NCI-H2227 (cell line): ENCODE measurements at regions not wholly inside any gene's neighbourhood (a gene's known extent, or its start where the extent isn't known, plus 50 kb on each side); places are given as distances from the start of the nearest gene placed in this dataset.
"Not testable (repeated sequence)": the region's sequence is repeated elsewhere in the genome, so short reads cannot be mapped to it uniquely, and the experiment has no call there.

Source experiments
- DNase-seq: peaks from one replicate; lab custom pipeline; 2025; ENCODE audit not compliant: unreplicated experiment; lab: John Stamatoyannopoulos, UW

DNA sequence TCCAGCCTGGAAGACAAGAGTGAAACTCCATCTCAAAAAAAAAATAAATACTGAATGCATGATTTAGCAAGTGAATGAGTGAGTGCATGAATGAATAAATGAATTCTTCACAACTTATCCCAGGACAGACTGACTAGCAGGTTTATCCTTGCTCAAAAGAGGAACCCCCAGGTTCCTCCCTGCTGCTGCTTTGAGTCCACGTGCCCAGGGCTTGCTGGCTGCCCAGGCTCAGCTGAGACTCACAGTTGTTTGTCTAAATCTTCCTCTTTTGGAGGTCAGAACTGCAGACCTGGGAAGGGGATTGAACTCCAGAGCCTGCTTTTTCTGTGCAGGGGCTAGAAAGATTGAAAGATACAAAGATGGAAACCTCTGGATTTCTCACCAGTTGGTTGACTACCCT, 117.4 kb upstream of the TMEM45B start:
- DNase-seq, result no peak

DNA sequence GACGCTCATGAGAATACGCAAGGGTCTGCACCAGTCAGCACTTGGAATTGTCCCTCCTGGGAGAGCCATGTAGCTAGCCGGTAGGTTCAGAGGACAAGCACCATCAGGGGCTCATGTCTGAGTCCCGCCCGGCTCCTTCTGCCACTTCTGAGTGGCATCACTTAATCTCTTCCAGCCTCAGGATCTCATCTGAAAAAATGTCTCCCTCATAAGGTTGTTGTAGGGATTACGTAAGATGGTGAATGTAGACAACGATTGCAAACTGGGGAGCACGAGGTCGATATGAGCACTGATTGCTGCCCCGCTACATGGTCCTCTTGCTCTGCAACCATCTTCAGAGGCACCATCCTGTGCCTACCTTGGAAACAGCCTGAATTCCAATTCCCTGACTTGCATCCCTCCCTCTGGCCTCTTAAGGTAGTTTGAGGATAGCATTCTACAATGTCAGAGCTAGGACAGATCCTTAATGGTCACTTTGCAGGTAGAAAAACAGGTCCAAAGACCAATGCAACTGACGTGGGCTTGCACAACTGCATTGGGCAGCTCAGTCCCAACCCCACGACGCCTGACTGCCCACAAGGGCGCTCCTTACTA, 115.8 kb upstream of the TMEM45B start:
- no peak for DNase-seq

DNA sequence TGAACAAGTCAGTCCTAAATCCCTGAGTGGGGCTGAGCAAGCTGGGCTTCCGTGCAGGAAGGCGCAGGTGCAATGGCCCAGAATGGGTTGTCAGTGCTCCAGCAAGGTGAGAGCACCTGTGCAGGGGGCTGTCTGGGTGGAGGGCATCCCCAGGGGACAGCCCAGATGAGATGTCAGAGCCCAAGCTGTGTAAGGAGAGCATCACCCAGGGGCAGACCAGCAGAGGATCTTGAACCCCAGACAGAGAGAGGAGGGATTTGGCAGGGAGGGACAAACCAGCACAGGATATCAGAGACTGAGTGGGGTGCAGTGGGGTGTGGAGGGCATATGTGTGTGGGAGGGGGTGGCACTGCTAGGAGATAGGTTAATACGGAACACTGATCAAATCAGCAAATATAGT, 114.9 kb upstream of the TMEM45B start:
- DNase-seq, result no peak

DNA sequence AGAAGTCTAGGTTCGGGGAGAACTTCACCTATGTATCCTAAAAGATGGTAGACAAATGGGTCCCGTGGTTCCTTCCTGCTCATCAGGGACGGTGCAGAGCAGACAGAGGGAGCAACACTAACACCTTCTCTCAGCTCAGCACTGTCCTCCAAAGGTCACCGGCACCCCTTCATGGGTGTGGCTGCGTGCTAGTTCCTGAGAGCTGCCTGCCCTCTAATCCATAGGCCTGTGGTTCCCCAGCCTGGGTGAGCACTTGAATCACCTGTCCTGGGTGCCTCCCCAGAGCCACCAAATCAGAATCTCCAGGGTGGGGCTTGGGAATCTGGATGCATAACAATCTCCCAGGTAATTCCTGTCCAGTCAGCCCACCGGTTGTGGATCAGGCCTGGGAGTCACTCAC, 113.9 kb upstream of the TMEM45B start:
- DNase-seq, result no peak

DNA sequence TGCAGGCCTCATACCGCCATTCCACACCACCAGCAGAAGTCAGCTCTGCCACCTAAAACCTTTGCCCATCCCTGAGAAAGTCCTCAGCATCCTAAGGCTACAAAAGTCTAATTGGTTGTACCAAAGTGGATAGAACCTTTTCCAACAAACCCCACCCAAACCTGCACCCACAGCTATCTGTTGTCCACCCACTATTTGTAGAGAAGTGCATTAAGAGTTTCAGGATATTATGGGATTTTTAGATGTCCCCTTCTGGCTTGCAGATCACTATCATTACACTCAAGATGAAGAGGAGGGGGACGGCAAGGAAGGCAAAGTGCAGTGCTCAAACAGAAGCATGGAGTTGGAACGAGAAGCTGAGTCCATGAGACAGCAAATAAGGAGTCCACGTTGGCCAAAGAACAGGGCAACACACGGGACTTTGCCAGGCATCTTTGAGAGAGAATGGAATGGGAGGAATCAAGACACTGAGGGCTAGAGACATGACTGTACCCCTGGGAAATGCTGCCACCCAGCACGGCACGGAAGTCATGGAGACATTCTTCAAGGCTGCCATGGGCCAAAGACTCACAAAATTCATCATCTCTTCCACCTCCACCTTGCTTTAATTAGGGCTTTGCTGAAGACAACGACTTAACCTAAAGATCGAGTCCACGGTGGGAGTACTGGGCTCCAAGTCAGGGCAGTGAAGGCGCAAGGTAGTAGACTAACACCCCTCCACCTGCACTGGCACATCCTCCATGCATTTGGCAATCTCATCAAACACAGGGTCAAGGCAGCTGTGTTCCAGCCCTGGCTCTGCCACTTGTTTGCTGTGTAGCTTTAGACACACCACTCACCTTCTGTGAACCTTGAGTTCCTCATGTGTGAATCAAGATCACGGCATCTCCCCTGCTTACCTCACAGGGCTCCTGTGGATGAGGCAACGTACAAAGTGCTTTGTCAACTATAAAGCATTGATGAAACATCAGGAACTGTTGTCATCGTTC, 112.9 kb upstream of the TMEM45B start:
- no peak for DNase-seq

DNA sequence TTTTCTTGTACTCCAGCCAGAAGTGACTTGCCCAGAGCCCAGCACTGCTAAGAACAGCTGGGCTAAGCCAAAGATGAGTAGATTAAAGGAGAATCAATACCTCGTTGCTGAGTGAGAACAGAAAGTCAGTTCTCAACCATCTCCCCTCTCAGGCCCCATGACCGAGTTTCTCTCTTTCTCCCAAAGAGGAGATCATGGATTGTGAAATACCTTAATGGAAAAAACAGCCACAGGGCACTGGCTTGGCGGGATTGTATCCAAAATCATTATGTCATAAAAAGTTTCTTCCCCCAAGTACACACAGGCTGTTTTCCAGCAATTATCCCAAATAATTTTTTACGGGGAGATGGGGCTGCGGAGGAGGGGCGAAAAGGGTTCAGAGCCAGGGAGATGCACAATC, 111.8 kb upstream of the TMEM45B start:
- DNase-seq, result no peak

DNA sequence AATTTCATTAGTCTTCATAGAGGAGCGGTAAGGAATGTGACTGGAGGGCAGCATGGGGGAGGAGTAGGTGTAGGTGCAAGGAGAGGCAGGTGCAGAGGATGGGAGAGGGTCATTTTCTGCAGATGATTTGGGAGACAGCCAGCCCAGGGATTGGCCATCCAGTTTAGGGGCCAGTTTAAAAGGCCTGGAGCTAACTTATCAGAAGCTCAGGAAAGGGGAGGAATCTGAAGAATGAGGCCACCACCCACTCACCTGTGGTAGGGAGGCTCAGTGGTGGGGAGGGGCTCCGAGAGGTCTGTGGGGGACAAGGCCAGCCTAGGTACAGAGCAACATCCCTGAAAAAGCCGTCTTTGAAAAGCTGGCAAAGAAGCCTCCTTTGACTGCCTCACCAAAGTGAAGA, 110.8 kb upstream of the TMEM45B start:
- DNase-seq, result no peak

DNA sequence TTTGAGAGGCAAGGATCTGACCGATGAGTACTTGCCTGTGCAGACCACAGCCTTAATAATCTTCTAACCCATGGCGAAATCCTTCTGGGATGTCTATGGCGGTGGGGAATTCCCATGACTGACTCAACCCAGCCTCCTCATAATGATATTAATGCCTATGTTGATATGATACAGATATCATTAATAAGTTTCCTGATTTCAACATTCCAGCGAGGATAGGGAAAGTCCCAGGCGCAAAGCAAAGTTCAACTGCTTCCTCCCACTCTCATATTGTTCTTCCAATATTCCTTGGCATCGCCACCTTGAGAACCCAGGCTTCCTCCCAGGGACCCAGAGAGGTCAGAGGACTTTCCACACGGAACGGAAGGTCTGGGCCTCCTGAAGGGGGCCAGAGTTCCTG, 110.3 kb upstream of the TMEM45B start:
- DNase-seq, result no peak

DNA sequence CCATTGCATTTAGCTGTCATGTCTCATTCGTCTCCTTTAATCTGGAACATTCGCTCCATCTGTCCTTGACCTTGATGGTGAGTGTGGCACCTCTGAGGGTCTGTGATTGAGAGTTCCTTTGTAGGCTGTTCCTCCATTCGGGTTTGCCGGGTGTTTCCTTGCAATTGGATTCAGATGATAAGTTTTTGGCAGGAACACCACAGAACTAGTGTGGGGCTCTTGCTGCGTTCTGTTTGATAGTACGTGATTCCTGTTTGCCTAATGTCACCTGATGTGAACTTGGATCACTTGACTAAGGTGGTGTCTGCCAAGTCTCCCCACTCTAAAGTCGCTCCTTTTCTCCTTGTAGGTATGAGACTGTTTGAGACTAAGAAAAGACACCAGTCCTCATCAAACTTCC, 109.7 kb upstream of the TMEM45B start:
- DNase-seq, result no peak

DNA sequence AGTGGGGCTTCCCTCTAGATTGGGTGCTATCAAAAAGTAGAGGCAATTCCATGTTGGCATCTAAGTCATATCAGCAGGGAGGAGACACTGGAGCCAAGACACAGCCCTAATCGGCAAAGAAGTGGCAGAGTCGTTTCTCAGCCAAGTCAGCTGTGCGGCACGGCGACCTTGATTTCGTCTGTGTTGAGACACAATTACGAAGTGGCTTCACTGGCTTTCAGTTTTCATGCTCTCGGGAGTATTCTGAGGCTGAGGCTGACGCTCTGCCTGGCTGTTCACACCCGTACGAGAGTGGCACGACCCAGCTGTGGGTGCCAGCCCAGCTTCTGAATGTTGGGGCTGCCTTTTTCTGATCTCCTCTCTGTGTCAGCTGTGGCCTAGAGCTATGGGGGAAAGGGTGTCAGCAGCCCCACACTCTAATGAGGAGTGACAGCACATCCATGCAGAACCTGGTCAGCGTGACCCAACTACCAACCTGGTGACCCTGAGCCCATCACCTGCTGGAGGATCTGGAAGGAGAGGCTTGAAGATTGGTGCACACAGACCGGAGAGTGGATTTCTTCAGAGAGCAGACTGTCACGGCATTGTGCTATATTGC, 105.7 kb upstream of the TMEM45B start:
- no peak for DNase-seq

DNA sequence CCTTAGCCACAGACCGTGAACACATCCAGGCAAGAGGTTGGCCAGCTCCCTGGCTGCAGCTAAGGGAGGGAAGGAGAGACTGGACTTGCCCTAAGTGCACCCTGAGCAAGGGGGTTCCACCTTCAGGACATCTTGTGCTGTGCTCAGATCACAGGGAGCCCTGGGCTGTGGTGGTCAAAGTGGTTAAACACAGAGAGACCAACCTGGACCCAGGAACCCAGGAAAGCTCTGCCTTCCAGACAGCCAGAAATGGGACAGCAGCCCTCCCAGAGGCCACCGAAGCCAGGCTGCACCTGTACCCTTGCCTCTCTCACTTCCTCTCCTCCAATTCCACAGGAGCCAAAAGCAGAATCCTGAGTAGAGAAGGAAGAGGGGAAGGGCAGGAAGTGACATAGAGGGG, 105.2 kb upstream of the TMEM45B start:
- no peak for DNase-seq

DNA sequence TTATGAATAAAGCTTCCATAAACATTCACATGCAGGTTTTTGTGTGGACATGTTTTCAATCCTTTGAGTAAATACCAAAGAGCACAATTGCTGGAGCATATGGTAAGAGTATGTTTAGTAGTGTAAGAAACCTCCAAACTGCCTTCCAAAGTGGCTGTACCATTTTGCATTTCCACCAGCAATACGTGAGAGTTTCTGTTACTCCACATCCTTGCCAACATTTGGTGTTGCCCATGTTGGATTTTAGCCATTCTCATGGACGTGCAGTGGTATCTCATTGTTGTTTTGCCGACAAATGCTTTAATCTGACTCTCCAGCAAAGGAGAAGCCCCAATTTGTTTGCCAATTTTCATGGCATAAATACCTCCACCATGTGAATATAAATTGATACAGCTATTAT, 103.9 kb upstream of the TMEM45B start:
- DNase-seq, result no peak

DNA sequence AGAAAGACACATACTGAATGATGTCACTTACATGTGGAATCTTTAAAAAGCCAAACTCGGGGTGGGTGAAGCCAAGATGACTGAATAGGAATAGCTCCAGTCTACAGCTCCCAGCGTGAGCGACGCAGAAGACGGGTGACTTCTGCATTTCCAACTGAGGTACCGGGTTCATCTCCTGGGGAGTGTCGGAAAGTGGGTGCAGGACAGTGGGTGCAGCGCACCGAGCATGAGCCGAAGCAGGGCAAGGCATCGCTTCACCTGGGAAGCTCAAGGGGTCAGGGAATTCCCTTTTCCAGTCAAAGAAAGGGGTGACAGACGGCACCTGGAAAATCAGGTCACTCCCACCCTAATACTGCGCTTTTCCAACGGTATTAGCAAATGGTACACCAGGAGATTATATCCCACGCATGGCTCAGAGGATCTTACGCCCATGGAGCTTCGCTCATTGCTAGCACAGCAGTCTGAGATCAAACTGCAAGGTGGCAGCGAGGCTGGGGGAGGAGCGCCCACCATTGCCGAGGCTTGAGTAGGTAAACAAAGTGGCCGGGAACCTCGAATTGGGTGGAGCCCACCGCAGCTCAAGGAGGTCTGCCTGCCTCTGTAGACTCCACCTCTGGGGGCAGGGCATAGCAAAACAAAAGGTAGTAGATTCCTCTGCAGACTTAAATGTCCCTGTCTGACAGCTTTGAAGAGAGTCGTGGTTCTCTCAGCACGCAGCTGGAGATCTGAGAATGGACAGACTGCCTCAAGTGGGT, 103.0 kb upstream of the TMEM45B start:
- DNase-seq, result not testable (repeated sequence)

DNA sequence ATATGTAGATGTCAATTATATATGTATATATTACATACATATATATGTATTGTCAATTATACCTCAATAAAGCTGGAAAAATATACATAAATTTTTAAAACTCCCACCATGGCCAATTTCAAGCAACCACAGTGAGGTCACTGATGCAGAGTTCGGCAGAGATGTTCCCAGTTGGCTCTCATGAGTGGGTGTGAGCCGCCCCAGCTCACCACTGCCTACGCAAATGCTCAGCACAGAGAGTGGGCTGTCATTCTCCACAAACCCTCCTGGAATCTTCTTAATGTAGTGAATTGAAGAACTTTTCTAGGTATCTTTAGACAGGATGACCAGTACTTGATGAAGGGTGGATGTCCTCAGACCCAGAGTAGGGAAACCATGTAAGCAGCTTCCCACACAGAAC, 96.6 kb upstream of the TMEM45B start:
- DNase-seq, result no peak

DNA sequence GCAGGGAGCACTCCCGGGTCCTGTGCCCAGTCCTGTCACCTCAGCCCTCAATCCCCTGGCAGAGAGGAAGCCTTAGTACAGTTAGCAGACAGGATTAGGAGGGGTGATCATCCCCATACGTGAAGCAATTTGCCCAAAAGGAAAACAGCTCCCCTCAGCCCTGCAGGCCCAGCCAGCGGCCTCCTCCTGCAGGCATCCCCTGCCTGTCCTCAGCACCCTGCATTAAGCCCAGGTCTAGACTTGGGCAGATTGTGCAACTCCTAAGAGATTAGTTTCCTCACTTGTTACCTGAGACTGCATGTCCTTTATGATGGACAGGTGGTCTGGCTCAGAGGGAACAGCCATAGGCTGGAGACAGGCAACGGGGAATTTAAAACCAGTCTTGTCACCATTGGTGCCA, 95.5 kb upstream of the TMEM45B start:
- DNase-seq, result no peak

DNA sequence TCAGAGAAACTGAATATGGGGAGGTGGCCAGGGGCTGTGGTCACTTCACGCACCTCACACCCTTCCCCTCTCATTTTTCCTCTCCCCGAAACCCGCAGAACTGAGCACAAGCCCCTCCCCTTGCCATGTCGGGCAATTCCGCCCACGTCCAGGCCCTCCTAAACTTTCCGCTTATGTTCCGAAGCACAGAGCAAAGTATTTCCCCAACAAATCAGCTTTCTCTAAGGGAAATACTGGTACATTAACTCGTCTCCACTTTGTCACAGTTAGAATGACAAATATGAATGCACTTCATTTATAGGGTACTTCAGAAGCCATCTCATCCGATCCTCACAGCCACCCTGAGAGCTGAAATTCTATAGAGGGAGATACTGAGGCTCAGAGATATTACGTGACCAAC, 94.7 kb upstream of the TMEM45B start:
- no peak for DNase-seq

DNA sequence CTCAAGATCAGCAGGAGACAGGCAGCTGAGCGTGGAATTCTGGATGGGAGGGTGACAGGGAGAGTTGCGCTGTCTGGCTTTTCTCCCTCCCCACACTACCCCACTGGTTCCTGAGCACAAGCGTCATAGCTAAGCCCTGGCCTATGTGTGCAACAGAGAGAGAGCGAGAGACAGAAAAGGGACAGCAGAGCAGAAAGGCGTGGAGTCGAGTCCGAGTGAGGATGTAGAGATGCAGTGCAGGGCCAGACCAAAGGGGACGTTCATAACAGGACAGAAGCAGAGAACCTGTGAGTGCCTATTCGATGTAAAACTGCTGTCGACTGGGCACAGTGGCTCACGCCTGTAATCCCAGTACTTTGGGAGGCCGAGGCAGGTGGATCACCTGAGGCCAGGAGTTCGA, 94.0 kb upstream of the TMEM45B start:
- no peak for DNase-seq

DNA sequence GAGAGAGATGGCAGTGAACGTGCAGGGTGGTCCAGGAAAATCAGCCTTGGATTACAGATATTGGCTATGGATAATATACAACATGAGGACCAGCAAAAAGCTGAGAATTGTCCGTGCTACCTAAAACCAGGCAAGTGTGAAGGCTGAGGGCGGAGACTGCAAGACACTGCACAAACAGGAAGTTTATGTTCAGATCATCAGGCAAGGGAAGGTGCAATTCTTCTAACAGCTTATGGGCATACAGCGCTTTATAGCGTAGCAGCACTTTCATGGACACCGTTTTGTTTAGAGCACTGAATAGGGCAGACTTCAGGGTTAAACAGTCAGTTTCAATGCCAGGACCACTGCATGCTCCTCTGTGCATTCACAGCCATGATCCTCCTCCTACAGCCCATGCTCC, 93.1 kb upstream of the TMEM45B start:
- DNase-seq, result no peak

DNA sequence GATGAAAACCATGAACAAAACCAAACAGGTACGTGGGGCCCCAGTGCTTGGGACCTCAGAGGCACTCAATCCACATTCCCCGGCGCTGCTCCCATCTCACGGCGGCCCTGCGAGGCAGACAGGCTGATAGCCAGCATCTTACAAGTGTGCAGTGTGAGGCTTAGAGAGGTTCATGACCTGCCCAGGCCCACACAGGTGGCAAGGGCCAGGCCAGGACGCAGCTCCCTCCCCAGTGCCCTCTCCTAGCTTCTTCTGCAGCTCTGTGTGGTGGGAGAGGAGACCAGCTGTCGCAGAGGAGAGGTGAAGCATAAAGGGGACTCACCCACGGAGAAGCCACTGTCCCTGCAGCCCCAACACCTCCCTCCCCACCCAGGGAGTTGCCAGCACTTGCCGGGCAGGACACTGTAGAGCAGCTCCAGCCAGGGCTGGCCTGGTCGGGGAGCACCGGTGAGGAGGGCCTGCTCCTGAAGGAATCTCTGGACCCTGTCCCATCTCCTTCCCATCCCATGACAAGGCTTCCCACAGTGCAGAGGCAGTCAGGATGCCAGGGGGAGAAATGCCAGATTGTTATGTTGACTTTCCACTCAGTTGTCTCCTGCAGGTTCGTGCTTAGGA, 92.4 kb upstream of the TMEM45B start:
- no peak for DNase-seq

DNA sequence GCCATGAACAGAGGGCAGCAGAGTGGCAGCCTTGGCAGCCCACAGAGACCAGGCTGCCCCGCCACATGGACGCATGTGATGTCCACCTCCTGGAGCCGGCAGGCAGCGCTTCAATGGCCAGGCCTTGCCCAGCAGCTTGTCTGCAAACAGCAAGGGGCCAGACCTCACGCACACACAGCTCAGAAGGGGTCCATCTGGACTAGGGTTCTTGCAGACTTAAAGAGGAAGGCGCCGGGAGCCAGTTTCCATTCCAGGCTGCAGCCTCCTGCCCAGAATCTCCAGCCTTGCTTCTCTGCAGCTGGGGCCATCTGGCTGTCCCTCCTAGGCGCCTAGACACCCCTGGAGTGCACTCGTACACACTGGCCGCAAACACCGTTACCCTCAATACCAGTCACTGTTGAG, 91.9 kb upstream of the TMEM45B start:
- DNase-seq, result no peak

DNA sequence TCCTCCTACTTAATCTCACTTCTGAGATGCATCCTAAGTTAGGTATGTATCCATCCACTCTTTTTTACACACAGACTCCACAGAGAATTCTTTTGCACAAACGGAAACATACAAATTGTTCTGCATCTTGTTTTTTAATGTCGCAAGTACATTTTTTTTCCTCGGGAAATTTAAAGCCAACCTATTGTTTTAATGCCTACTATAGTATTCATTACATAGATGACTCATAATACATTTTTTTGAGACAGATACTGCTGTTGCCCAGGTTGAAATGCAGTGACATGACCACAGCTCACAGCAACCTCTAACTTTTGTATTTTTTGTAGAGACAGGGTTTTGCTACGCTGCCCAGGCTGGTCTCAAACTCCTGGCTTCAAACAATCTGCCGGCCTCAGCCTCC, 90.8 kb upstream of the TMEM45B start:
- no peak for DNase-seq
